ENCODE measurements at regions not wholly inside any gene's neighbourhood (a gene's known extent, or its start where the extent isn't known, plus 50 kb on each side); places are given as distances from the start of the nearest gene placed in this dataset.

- Histone ChIP-seq H3K27ac (no peak overlapping the region), H3K9me2 (ENCODE audit: insufficient read depth) (no peaks in the 10 kb centered on the region), H3K4me1 (replicated peaks; ENCODE audit: insufficient read depth) (no peaks in the 10 kb centered on the region), H3F3A (ENCODE audit: insufficient read depth, low read depth) (no peaks in the 10 kb centered on the region), H3K4me3 (no peak overlapping the region), H3K27me3 (ENCODE audit: insufficient read depth, low read depth) (no peaks in the 10 kb centered on the region), H2AFZ (no peak overlapping the region), H3K79me2 (ENCODE audit: low read depth) (no peaks in the 10 kb centered on the region), H3K36me3 (ENCODE audit: low read depth) (no peaks in the 10 kb centered on the region), H3K9me3 (ENCODE audit: insufficient read depth, low read depth) (no peaks in the 10 kb centered on the region), H4K20me1 (ENCODE audit: insufficient read depth) (no peaks in the 10 kb centered on the region), H3K4me2 (no peak overlapping the region)
- CTCF ChIA-PET: no interaction called here
- TF ChIP-seq, protein P1, sequence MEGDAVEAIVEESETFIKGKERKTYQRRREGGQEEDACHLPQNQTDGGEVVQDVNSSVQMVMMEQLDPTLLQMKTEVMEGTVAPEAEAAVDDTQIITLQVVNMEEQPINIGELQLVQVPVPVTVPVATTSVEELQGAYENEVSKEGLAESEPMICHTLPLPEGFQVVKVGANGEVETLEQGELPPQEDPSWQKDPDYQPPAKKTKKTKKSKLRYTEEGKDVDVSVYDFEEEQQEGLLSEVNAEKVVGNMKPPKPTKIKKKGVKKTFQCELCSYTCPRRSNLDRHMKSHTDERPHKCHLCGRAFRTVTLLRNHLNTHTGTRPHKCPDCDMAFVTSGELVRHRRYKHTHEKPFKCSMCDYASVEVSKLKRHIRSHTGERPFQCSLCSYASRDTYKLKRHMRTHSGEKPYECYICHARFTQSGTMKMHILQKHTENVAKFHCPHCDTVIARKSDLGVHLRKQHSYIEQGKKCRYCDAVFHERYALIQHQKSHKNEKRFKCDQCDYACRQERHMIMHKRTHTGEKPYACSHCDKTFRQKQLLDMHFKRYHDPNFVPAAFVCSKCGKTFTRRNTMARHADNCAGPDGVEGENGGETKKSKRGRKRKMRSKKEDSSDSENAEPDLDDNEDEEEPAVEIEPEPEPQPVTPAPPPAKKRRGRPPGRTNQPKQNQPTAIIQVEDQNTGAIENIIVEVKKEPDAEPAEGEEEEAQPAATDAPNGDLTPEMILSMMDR (conservative IDR thresholded peaks at IDR 0.05): no peak
- TF ChIP-seq EZH2 (IDR thresholded peaks at IDR 0.05; ENCODE audit: low read depth): no peak
- POLR2A ChIA-PET (ENCODE audit: unreplicated experiment): no interaction called here
- no TSS peak for BruUV-seq (replicated peaks)
- intact Hi-C loops (cut with micrococcal nuclease; ENCODE audit: unreplicated experiment): no loop called here
- no peak for DNase-seq
These were observed 79.6 kb upstream of the GADL1 start for GRCh38 chr3:30974071-30974470.

GRCh38 chr3:30977592-30977991, 83.1 kb upstream of the GADL1 start:
- Histone ChIP-seq H3K27me3 (ENCODE audit: insufficient read depth, low read depth) (no peaks in the 10 kb centered on the region), H3K9me3 (ENCODE audit: insufficient read depth, low read depth) (no peaks in the 10 kb centered on the region), H3K79me2 (ENCODE audit: low read depth) (no peaks in the 10 kb centered on the region), H3F3A (ENCODE audit: insufficient read depth, low read depth) (no peaks in the 10 kb centered on the region), H3K36me3 (ENCODE audit: low read depth) (no peaks in the 10 kb centered on the region), H3K9me2 (ENCODE audit: insufficient read depth) (no peaks in the 10 kb centered on the region), H3K4me1 (replicated peaks; ENCODE audit: insufficient read depth) (no peaks in the 10 kb centered on the region), H3K27ac (no peak overlapping the region), H2AFZ (no peak overlapping the region), H4K20me1 (ENCODE audit: insufficient read depth) (no peaks in the 10 kb centered on the region), H3K4me2 (no peak overlapping the region), H3K4me3 (no peak overlapping the region)
- POLR2A ChIA-PET (ENCODE audit: unreplicated experiment): no interaction called here
- CTCF ChIA-PET: no interaction called here
- no TSS peak for BruUV-seq (replicated peaks)
- TF ChIP-seq EZH2 (IDR thresholded peaks at IDR 0.05; ENCODE audit: low read depth): no peak
- intact Hi-C loops (cut with micrococcal nuclease; ENCODE audit: unreplicated experiment): no loop called here
- DNase-seq: no peak

GRCh38 chr3:30980993-30981392, 86.5 kb upstream of the GADL1 start:
- Histone ChIP-seq H3K79me2 (ENCODE audit: low read depth) (no peaks in the 10 kb centered on the region), H3K27ac (no peak overlapping the region), H3K27me3 (ENCODE audit: insufficient read depth, low read depth) (no peaks in the 10 kb centered on the region), H3K4me1 (replicated peaks; ENCODE audit: insufficient read depth) (no peaks in the 10 kb centered on the region), H3K4me3 (no peak overlapping the region), H3K9me3 (ENCODE audit: insufficient read depth, low read depth) (no peaks in the 10 kb centered on the region), H4K20me1 (ENCODE audit: insufficient read depth) (no peaks in the 10 kb centered on the region), H3F3A (ENCODE audit: insufficient read depth, low read depth) (no peaks in the 10 kb centered on the region), H3K36me3 (ENCODE audit: low read depth) (no peaks in the 10 kb centered on the region), H2AFZ (no peak overlapping the region), H3K4me2 (no peak overlapping the region), H3K9me2 (ENCODE audit: insufficient read depth) (no peaks in the 10 kb centered on the region)
- POLR2A ChIA-PET (ENCODE audit: unreplicated experiment): no interaction called here
- intact Hi-C loops (cut with micrococcal nuclease; ENCODE audit: unreplicated experiment): no loop called here
- BruUV-seq (replicated peaks): no TSS peak
- CTCF ChIA-PET: no interaction called here
- DNase-seq: no peak
- no peak for TF ChIP-seq EZH2 (IDR thresholded peaks at IDR 0.05; ENCODE audit: low read depth)
- TF ChIP-seq, protein P1 (conservative IDR thresholded peaks at IDR 0.05): no peak

DNA sequence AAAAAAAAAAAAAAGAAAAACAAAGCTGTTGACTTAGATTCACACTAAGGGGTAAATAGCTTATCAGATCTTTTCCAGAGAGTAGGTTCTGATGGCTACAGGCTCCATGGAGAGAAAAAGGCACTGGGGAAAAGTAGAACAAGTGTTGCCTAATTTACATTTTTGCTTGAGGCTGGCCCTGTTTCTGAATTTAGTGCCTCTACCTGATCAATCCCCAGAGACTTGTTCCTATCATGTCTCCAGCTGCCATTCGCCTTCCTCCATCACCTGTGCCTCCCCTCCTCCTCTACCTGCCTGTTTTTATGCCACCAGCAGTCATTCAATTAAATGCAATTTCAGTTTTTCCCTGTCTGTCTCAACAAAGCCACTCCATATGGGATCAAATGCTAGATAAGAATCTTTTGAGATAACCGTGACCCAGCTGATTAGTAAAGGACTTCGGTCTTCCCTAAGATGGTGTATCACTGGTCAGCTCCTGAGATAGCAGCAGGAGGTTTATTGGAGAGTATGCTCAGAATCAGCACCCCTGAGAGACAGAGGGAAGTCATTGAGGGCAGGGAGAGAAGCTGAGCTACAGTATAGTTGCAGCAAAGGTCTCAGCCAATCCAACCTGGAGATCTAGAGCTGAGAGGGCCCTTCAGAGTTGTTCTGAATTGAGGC, 88.1 kb upstream of the GADL1 start:
- Histone ChIP-seq H3K27ac (no peak overlapping the region), H3K27me3 (ENCODE audit: insufficient read depth, low read depth) (no peaks in the 10 kb centered on the region), H3F3A (ENCODE audit: insufficient read depth, low read depth) (no peaks in the 10 kb centered on the region), H2AFZ (no peak overlapping the region), H3K79me2 (ENCODE audit: low read depth) (no peaks in the 10 kb centered on the region), H3K36me3 (ENCODE audit: low read depth) (no peaks in the 10 kb centered on the region), H4K20me1 (ENCODE audit: insufficient read depth) (no peaks in the 10 kb centered on the region), H3K9me3 (ENCODE audit: insufficient read depth, low read depth) (no peaks in the 10 kb centered on the region), H3K4me2 (no peak overlapping the region), H3K4me1 (replicated peaks; ENCODE audit: insufficient read depth) (no peaks in the 10 kb centered on the region), H3K9me2 (ENCODE audit: insufficient read depth) (no peaks in the 10 kb centered on the region), H3K4me3 (no peak overlapping the region)
- CTCF ChIA-PET: interaction anchor here (0.7 kb wide), 1 partner anchor 1189 kb away, joined by 3 read pairs; no protein-coding TSS in a partner anchor
- no peak for TF ChIP-seq EZH2 (IDR thresholded peaks at IDR 0.05; ENCODE audit: low read depth)
- TF ChIP-seq, protein P1 (conservative IDR thresholded peaks at IDR 0.05): no peak
- BruUV-seq (replicated peaks): no TSS peak
- intact Hi-C loops (cut with micrococcal nuclease; ENCODE audit: unreplicated experiment): no loop called here
- POLR2A ChIA-PET (ENCODE audit: unreplicated experiment): no interaction called here
- no peak for DNase-seq
